ENCODE measurements at regions not wholly inside any gene's neighbourhood (a gene's known extent, or its start where the extent isn't known, plus 50 kb on each side); places are given as distances from the start of the nearest gene placed in this dataset.
A peak's percentile ranks its signal among the peaks of the same experiment; 100 is the strongest.

- Histone ChIP-seq H3K4ac (ENCODE audit: low read length) (no peak overlapping the region), H3K14ac (ENCODE audit: low read length) (no peak overlapping the region), H3K18ac (ENCODE audit: low read length) (no peak overlapping the region), H3K9me3 (replicated peaks in 1 of 2; ENCODE audit: control insufficient read depth in 2 of 2, insufficient read depth in 1 of 2, low read depth in 1 of 2, low read length in 2 of 2) (no peaks in the 10 kb centered on the region), H3K79me1 (ENCODE audit: low read depth, low read length) (no peaks in the 10 kb centered on the region), H3K36me3 (replicated peaks in 1 of 2; ENCODE audit: control insufficient read depth in 2 of 2, insufficient read depth in 2 of 2, low read length in 2 of 2) (no peaks in the 10 kb centered on the region), H3K27me3 (ENCODE audit: control insufficient read depth in 3 of 3, insufficient read depth in 3 of 3, low read depth in 1 of 3, low read length in 3 of 3) (no peaks in the 10 kb centered on the region), H2AK5ac (ENCODE audit: low read depth, low read length) (no peak overlapping the region), H4K91ac (ENCODE audit: low read depth, low read length, poor library complexity) (no peak overlapping the region), H2AFZ (ENCODE audit: low read length) (no peak overlapping the region), H3K27ac (replicated peaks; ENCODE audit: low read length) (no peak overlapping the region), H3K4me2 (ENCODE audit: insufficient read depth, low read length, poor library complexity, severe bottlenecking) (no peak overlapping the region), H3K4me3 (ENCODE audit: low read length in 2 of 2) (no peak overlapping the region), H2BK5ac (ENCODE audit: low read length) (no peak overlapping the region), H2BK120ac (ENCODE audit: low read depth, low read length) (no peak overlapping the region), H3K4me1 (ENCODE audit: control insufficient read depth in 2 of 2, insufficient read depth in 1 of 2, low read depth in 1 of 2, low read length in 2 of 2) (no peaks in the 10 kb centered on the region), H3K9ac (ENCODE audit: low read depth, low read length, poor library complexity) (no peak overlapping the region), H2BK12ac (ENCODE audit: low read length) (no peak overlapping the region), H4K8ac (ENCODE audit: low read depth, low read length) (no peak overlapping the region), H3K23ac (ENCODE audit: low read depth, low read length, poor library complexity) (no peak overlapping the region), H2BK15ac (ENCODE audit: low read length) (no peak overlapping the region)
- no peak for DNase-seq (ENCODE audit: low spot score)
- WGBS, 2 donors (ENCODE audit: extremely low coverage in 2 of 2, insufficient read length in 2 of 2, insufficient replicate concordance in 1 of 2): no CpG with 5 or more reads among the region's 1 CpG
These were observed 392.6 kb upstream of the CBLB start for GRCh38 chr3:106261396-106261795.

- H3K27ac ChIP-seq (replicated peaks; ENCODE audit: low read length): no peak overlapping the region
- H3K4me3 ChIP-seq (ENCODE audit: low read length in 2 of 2): no peak overlapping the region
- H3K79me1 ChIP-seq (ENCODE audit: low read depth, low read length): no peaks in the 10 kb centered on the region
- H3K4me2 ChIP-seq (ENCODE audit: insufficient read depth, low read length, poor library complexity, severe bottlenecking): no peak overlapping the region
- H2BK15ac ChIP-seq (ENCODE audit: low read length): no peak overlapping the region
- no peak overlapping the region for H2AK5ac ChIP-seq (ENCODE audit: low read depth, low read length)
- H3K14ac ChIP-seq (ENCODE audit: low read length): no peak overlapping the region
- WGBS, 2 donors (ENCODE audit: extremely low coverage in 2 of 2, insufficient read length in 2 of 2, insufficient replicate concordance in 1 of 2): no CpG with 5 or more reads among the region's 2 CpGs
- DNase-seq (ENCODE audit: low spot score): no peak
- H2AFZ ChIP-seq (ENCODE audit: low read length): no peak overlapping the region
- H3K36me3 ChIP-seq (replicated peaks in 1 of 2; ENCODE audit: control insufficient read depth in 2 of 2, insufficient read depth in 2 of 2, low read length in 2 of 2): no peaks in the 10 kb centered on the region
- no peak overlapping the region for H3K9ac ChIP-seq (ENCODE audit: low read depth, low read length, poor library complexity)
- H4K91ac ChIP-seq (ENCODE audit: low read depth, low read length, poor library complexity): no peak overlapping the region
- H2BK5ac ChIP-seq (ENCODE audit: low read length): no peak overlapping the region
- no peak overlapping the region for H3K18ac ChIP-seq (ENCODE audit: low read length)
- no peaks in the 10 kb centered on the region for H3K4me1 ChIP-seq (ENCODE audit: control insufficient read depth in 2 of 2, insufficient read depth in 1 of 2, low read depth in 1 of 2, low read length in 2 of 2)
- no peak overlapping the region for H3K23ac ChIP-seq (ENCODE audit: low read depth, low read length, poor library complexity)
- H3K9me3 ChIP-seq (replicated peaks in 1 of 2; ENCODE audit: control insufficient read depth in 2 of 2, insufficient read depth in 1 of 2, low read depth in 1 of 2, low read length in 2 of 2): no peaks in the 10 kb centered on the region
- H3K27me3 ChIP-seq (ENCODE audit: control insufficient read depth in 3 of 3, insufficient read depth in 3 of 3, low read depth in 1 of 3, low read length in 3 of 3): no peaks in the 10 kb centered on the region
- H4K8ac ChIP-seq (ENCODE audit: low read depth, low read length): no peak overlapping the region
- H2BK12ac ChIP-seq (ENCODE audit: low read length): no peak overlapping the region
- H3K4ac ChIP-seq (ENCODE audit: low read length): no peak overlapping the region
- H2BK120ac ChIP-seq (ENCODE audit: low read depth, low read length): no peak overlapping the region
These were observed 393.3 kb upstream of the CBLB start for GRCh38 chr3:106261915-106262683.

- no peak overlapping the region for H3K14ac ChIP-seq (ENCODE audit: low read length)
- H3K79me1 ChIP-seq (ENCODE audit: low read depth, low read length): no peaks in the 10 kb centered on the region
- no peak overlapping the region for H2BK5ac ChIP-seq (ENCODE audit: low read length)
- H3K4ac ChIP-seq (ENCODE audit: low read length): no peak overlapping the region
- H3K4me2 ChIP-seq (ENCODE audit: insufficient read depth, low read length, poor library complexity, severe bottlenecking): no peak overlapping the region
- no peaks in the 10 kb centered on the region for H3K4me1 ChIP-seq (ENCODE audit: control insufficient read depth in 2 of 2, insufficient read depth in 1 of 2, low read depth in 1 of 2, low read length in 2 of 2)
- no peak overlapping the region for H4K91ac ChIP-seq (ENCODE audit: low read depth, low read length, poor library complexity)
- H3K36me3 ChIP-seq (replicated peaks in 1 of 2; ENCODE audit: control insufficient read depth in 2 of 2, insufficient read depth in 2 of 2, low read length in 2 of 2): no peaks in the 10 kb centered on the region
- no peak overlapping the region for H4K8ac ChIP-seq (ENCODE audit: low read depth, low read length)
- WGBS, 2 donors (ENCODE audit: extremely low coverage in 2 of 2, insufficient read length in 2 of 2, insufficient replicate concordance in 1 of 2): no CpG with 5 or more reads among the region's 5 CpGs
- H2AFZ ChIP-seq (ENCODE audit: low read length): peak overlapping the region; percentile 45
- H3K23ac ChIP-seq (ENCODE audit: low read depth, low read length, poor library complexity): no peak overlapping the region
- H3K27ac ChIP-seq (replicated peaks; ENCODE audit: low read length): no peak overlapping the region
- H3K9ac ChIP-seq (ENCODE audit: low read depth, low read length, poor library complexity): no peak overlapping the region
- H3K9me3 ChIP-seq (replicated peaks in 1 of 2; ENCODE audit: control insufficient read depth in 2 of 2, insufficient read depth in 1 of 2, low read depth in 1 of 2, low read length in 2 of 2): no peaks in the 10 kb centered on the region
- H2BK12ac ChIP-seq (ENCODE audit: low read length): no peak overlapping the region
- H2AK5ac ChIP-seq (ENCODE audit: low read depth, low read length): no peak overlapping the region
- no peak overlapping the region for H2BK120ac ChIP-seq (ENCODE audit: low read depth, low read length)
- no peak for DNase-seq (ENCODE audit: low spot score)
- H2BK15ac ChIP-seq (ENCODE audit: low read length): no peak overlapping the region
- H3K4me3 ChIP-seq (ENCODE audit: low read length in 2 of 2): no peak overlapping the region
- H3K18ac ChIP-seq (ENCODE audit: low read length): no peak overlapping the region
- H3K27me3 ChIP-seq (ENCODE audit: control insufficient read depth in 3 of 3, insufficient read depth in 3 of 3, low read depth in 1 of 3, low read length in 3 of 3): no peaks in the 10 kb centered on the region
These were observed 394.2 kb upstream of the CBLB start for GRCh38 chr3:106263011-106263410.

- H3K36me3 ChIP-seq (replicated peaks in 1 of 2; ENCODE audit: control insufficient read depth in 2 of 2, insufficient read depth in 2 of 2, low read length in 2 of 2): no peaks in the 10 kb centered on the region
These were observed 394.7 kb upstream of the CBLB start for GRCh38 chr3:106263546-106263945.

More at GRCh38 chr3:106263546-106263945, 394.7 kb upstream of the CBLB start:
- H2BK12ac ChIP-seq (ENCODE audit: low read length): no peak overlapping the region
- H3K9me3 ChIP-seq (replicated peaks in 1 of 2; ENCODE audit: control insufficient read depth in 2 of 2, insufficient read depth in 1 of 2, low read depth in 1 of 2, low read length in 2 of 2): no peaks in the 10 kb centered on the region
- no peak overlapping the region for H3K4me2 ChIP-seq (ENCODE audit: insufficient read depth, low read length, poor library complexity, severe bottlenecking)
- H4K91ac ChIP-seq (ENCODE audit: low read depth, low read length, poor library complexity): no peak overlapping the region
- no peak overlapping the region for H3K14ac ChIP-seq (ENCODE audit: low read length)
- no peak overlapping the region for H2BK15ac ChIP-seq (ENCODE audit: low read length)
- no peak for DNase-seq (ENCODE audit: low spot score)
- H3K27ac ChIP-seq (replicated peaks; ENCODE audit: low read length): no peak overlapping the region
- H3K4ac ChIP-seq (ENCODE audit: low read length): no peak overlapping the region
- H3K18ac ChIP-seq (ENCODE audit: low read length): no peak overlapping the region
- H4K8ac ChIP-seq (ENCODE audit: low read depth, low read length): no peak overlapping the region
- no peak overlapping the region for H2BK120ac ChIP-seq (ENCODE audit: low read depth, low read length)
- no peak overlapping the region for H3K9ac ChIP-seq (ENCODE audit: low read depth, low read length, poor library complexity)
- H3K23ac ChIP-seq (ENCODE audit: low read depth, low read length, poor library complexity): no peak overlapping the region
- H3K79me1 ChIP-seq (ENCODE audit: low read depth, low read length): no peaks in the 10 kb centered on the region
- H3K4me1 ChIP-seq (ENCODE audit: control insufficient read depth in 2 of 2, insufficient read depth in 1 of 2, low read depth in 1 of 2, low read length in 2 of 2): no peaks in the 10 kb centered on the region
- peak overlapping the region; percentile 45 for H2AFZ ChIP-seq (ENCODE audit: low read length)
- no peak overlapping the region for H3K4me3 ChIP-seq (ENCODE audit: low read length in 2 of 2)
- no peaks in the 10 kb centered on the region for H3K27me3 ChIP-seq (ENCODE audit: control insufficient read depth in 3 of 3, insufficient read depth in 3 of 3, low read depth in 1 of 3, low read length in 3 of 3)
- H2BK5ac ChIP-seq (ENCODE audit: low read length): no peak overlapping the region
- no peak overlapping the region for H2AK5ac ChIP-seq (ENCODE audit: low read depth, low read length)

Measured in neuronal stem cell (in vitro differentiated cells).